HG03045 (cell line): ENCODE measurements at regions not wholly inside any gene's neighbourhood (a gene's known extent, or its start where the extent isn't known, plus 50 kb on each side); places are given as distances from the start of the nearest gene placed in this dataset.

ENCODE experiments used
- ATAC-seq: cut with Tn5 transposase; IDR thresholded peaks from one replicate; pipeline ENCODE4 v1.9.1; 2021; ENCODE audit warnings: mild to moderate bottlenecking, moderate library complexity; ENCODE audit not compliant: unreplicated experiment

DNA sequence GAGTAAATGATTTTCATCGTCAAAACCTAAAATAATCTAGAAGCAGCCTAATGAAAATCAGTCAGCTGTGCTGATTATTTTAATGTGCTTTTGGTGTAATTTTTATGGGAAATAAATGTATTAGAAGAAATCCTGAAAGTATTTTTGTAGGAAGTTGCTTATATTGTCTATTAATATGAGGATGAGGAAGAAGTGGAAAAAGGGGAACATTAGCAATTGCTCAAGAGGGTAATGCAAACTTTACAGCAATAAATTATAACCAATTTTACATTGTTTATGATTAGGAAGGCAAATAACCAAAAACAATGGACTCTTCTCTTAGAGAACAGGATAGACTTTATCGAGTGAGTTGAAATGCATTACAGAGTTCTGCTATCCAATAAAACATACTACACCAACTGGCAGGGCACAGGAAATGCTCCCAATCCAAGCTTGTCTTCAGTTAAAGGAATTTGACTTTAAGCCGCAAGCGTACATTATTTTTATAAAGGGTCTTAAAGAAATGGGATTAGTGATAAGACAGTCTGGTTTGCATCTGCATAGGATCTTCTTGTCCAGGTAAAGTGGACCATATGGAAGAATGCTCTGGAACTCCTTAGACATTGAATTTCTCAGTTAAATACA lies 374.8 kb downstream of the PDGFC start:
- no peak for ATAC-seq

DNA sequence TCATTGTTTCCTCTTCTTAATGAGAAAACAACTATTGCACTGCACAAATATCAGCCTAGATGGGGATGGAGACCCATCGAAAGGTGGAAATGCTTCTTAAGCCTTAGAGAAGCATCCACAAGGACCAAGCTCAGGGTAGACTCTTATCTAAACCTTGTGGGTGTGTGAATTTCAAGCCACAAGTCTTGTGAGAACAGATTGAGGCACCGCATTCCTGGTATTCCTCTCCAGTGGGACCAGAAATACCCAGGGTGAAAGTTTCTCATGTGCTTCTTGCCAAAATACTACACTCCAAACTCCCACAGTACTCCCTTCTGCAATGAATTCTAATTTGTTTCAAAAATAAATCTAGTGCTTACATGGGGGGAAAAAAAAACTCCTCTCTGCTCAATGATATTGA lies 375.6 kb downstream of the PDGFC start:
- ATAC-seq: no peak

DNA sequence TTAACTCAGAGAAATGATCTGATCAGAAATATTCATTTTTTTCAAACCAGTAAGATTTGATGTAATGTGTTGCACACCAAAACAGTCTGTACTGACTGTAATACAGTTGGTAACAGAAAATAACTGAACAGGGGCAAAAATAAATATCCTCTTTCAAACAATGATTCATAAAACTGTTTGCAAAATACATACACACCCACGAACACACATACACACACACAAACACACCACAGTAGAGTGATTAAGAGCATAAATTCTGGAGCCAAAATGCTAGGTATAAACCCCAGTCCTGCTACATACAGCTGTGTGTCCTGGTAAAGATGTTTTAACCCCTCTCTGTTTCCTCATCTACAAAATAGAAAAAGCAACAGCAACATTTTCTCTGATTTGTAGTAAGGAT lies 376.6 kb downstream of the PDGFC start:
- no peak for ATAC-seq

DNA sequence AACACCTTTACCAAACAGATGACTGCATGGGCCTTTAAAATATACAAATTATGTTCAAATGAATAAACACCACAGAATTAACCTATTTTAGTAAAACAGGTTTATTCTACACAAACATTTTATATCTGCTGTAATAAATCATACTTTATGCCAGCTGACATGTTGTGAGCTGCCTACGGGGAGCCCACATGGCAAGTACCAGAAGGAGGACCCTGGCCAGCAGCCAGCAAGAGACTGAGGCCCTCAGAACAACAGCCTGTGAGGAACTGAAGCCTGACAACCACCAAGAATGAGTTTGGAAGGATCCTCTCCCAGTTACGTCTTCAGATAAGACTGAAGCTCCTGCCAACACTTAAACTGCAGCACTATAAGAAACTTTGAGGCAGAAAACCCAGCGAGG lies 377.0 kb downstream of the PDGFC start:
- no peak for ATAC-seq

DNA sequence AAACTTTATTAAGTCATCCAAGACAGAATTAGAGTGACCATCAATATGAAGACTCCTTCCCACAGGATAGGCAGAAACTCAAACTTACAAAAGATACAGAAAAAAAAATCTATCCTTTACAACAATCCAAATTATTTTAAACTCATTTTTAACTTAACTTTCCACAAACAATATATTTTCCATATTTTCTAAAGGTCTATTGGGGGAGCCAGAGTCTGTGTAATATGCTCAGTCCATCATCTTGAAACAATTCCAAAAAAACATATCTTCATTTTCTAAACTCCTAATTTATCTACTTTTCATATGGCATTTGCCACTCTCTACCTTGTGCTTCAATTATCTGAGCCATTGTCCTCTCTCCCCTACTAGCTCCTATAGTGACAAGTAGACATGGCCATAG lies 378.1 kb downstream of the PDGFC start:
- no peak for ATAC-seq

GRCh38 chr4:156591679-156592078 lies 379.9 kb downstream of the PDGFC start:
- no peak for ATAC-seq

- no peak for ATAC-seq
These were observed 387.5 kb downstream of the PDGFC start for GRCh38 chr4:156584100-156584499.

DNA sequence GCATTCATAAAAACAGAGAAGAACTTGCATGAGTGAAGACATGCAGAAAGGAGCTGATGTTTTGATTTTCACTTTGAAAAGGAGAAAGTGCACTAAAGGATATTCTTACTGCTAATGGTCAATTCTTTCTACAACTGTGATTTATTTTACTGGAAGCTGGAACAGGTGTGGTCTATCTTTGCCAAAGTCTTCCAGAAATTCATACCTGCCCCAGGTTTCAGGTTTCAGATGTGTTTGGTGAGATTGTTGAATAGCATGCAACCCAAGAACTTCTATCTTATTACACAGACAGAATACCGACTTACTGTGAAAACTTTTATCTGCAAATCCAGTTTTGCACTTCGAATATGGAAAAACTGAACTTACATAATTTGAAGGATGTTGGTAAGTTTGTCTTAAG lies 388.3 kb downstream of the PDGFC start:
- ATAC-seq: no peak

DNA sequence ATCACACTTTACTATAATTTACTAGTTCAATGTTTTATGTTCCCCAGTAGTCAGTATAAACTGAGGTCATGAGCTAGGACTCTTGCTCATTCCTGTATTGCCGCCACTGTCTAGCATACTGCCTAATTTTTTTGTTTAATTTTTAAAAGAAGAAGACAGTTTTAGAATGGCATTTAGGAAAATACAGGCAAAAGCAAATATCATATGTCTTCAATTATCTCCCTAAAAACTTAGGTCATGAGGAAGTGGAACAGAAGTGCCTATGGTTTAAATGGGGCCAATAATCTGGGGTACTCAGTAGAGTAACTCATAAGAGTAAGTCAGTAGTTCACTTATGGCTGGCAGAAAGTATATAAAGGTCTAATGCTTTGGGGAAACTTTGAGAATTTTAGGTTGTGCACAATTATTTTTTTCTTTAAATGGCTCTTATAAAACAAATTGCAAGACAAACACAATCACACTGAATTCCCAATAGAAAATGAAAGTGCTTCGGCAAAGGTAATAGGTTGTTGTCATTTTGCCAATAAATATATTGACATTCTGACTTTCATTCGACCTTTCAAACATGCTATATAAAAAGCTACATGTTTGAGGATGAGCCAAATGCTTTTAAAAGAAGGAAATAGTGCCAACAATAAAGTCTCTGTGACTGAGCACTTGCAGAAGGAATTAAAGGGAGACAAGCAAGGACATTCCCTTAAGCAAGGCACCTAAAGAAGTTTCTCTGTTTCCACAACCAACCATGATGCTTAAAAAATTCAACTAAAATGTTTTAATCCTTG lies 390.1 kb downstream of the PDGFC start:
- no peak for ATAC-seq

- ATAC-seq: no peak
These were observed 392.9 kb downstream of the PDGFC start for GRCh38 chr4:156578713-156579112.

DNA sequence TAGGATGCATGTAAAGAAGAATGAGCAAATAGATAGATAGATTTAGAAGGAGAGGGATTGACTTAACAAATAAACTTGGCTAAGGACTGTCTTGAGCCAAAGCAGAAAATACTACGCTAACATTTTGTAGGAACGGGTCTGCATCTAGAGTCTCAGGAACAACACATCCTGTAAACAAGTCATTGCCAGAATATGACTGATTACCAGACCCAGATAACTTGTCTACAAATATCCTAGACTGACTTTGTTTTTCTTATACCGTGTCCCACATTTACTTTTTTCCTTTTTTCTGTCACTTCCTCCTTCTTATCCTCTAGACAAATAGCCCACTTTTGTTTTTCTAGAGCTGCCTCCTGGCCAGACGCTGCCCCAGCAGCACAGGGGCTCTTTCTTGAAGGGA lies 393.6 kb downstream of the PDGFC start:
- no peak for ATAC-seq

- ATAC-seq: no peak
These were observed 394.7 kb downstream of the PDGFC start for GRCh38 chr4:156576946-156577345.

- no peak for ATAC-seq
These were observed 396.0 kb downstream of the PDGFC start for GRCh38 chr4:156575430-156576073.

- ATAC-seq: no peak
These were observed 400.5 kb downstream of the PDGFC start for GRCh38 chr4:156571146-156571545.

DNA sequence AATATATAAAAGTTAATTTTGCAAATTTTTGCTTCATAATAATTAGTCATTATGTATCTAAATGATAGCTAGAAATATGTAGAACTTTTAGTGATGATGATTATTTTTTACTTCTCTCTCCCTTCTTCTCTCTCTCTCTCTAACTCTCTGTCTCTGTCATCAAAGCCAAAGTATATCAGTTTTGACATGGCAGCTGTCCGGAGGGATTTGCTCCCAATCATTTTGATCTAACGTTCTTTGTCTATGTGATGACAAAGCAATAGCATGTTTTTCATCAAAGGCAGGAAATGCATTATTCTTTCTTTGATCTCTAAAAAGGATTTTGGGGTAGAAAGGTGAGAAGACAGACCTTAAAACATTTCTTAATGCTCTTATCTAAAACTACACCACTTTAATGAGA lies 402.1 kb downstream of the PDGFC start:
- ATAC-seq: no peak

DNA sequence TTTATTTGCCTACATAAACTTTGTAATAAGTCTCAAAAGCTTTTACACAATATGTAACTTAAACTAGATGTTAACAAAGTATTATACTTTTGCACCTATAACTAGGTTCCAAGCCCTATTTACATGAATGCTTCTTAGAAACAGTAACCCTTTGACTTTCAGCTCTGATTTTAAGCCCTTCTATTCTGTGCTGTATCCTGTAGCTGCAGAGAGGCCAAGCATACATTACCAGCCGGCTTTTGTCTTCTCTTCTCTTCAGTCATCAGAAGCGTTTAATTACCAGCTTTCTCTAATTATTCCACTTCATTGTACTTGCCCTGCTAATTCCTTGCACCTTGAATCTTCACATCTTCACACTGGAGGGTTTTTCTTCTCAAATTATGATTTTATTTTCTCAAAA lies 403.1 kb downstream of the PDGFC start:
- no peak for ATAC-seq

DNA sequence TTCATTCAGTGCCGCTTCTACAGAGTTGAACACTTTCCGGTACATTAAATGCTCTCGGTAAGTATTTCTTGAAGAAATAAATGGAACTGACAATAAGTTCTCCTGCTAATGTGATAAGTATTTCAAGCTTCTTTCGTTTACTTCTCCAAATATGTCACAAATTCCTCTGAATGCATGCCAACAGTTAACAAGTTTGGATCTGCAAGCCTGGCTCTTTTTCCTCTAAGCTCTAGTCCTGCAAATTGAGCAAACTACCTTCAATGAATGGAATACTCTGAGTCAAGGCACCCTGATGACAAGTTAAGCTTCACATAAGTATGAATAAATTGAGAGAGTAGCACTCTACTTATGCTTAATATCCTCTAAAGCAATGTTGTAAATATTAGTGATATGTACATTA lies 403.6 kb downstream of the PDGFC start:
- no peak for ATAC-seq

- ATAC-seq: no peak
These were observed 410.9 kb downstream of the PDGFC start for GRCh38 chr4:156560701-156561100.

DNA sequence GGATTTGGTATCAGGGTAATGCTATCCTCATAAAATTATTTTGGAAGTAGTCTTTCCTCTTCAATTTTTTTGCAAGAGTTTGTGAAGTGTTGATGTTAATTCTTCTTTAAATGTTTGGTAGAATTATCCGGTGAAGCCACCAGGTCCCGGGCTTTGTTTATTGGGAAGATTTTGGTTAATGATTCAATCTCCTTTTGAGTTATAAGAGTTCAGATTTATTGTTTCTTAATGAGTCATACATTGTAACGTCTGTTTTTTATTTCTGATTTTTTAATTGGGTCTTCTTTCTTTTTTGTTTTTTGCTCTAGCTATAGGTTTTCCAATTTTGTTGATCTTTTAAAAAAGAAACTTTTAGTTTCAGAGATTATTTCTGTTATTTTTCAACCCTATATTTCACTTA lies 412.3 kb downstream of the PDGFC start:
- ATAC-seq: no peak

DNA sequence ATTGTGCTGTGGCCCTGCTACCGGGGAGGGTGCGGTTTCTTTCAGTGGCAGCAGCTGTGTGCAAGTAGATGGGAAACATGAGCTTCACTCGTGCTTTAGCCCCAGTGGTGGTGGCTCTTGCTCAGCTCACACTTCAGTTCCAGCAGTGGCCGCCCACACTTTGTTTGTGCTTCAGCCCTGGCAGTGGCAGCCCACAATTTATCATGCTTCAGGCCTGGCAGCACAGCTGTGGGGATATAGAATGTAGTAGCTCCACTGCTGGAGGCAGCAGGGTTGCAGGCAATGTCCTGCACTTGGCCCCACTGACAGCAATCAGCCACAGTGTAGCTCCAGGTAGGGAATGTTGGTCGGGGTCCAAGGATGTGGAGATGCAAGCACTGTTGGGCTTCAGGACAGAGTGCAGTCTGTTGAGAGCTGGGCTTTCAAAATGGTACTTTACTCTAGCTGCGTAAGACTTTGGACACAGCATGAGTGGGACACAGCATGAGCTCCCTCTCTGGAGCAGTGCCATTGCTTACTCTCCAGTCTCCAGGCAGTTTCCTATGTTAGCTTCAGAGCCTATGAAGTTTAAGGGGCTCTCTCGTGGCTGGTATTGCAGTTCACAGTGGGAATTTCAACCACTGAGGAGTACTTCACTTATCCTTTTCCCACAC lies 413.1 kb downstream of the PDGFC start:
- ATAC-seq: no peak

DNA sequence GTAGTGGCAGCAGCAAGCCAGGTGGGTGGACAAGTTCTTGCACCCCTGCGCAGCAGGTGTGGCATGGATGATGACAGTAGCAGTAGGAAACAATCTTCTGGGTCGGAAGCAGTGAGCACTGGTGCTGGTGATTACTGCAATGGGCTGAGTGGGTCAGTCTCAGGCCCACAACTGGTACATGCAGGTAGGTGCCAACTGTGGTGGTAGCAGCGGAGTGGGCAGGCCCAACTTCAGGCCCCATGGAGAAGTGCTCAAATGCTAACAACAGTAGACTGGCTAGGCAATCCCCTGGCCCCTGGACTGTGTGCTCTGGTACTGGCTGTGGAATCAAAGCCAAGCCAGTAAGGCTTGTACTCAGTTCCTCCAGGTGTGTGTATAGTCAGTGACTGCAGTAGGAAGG lies 413.7 kb downstream of the PDGFC start:
- no peak for ATAC-seq

DNA sequence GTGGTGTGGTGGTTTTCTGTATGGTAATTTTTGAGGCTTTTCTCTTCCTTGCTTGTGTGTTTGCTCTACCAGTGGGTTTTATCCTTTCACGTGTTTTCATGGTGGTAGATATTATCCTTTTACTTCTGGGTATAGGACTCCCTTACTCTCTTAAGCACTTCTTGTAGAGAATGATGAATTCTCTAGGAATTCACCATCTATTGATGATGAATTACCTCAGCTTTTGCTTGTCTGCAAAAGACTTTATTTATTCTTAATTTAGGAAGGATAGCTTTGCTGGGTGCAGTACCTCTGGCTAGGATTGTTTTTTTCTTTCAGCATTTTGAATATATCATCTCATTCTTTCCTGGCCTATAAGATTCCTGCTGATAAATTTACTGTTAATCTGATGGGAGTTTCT lies 415.3 kb downstream of the PDGFC start:
- no peak for ATAC-seq
